DMS 273 (cell line): ENCODE measurements at regions not wholly inside any gene's neighbourhood (a gene's known extent, or its start where the extent isn't known, plus 50 kb on each side); places are given as distances from the start of the nearest gene placed in this dataset.

Experiments used
- DNase-seq: peaks from one replicate; lab custom pipeline; 2025; ENCODE audit not compliant: unreplicated experiment; lab: John Stamatoyannopoulos, UW

- peak; percentile 65 for DNase-seq
These were observed 120.5 kb upstream of the NCOR2 start for GRCh38 chr12:124687917-124688316.

GRCh38 chr12:124687174-124687902 lies 119.9 kb upstream of the NCOR2 start:
- DNase-seq, result no peak

DNA sequence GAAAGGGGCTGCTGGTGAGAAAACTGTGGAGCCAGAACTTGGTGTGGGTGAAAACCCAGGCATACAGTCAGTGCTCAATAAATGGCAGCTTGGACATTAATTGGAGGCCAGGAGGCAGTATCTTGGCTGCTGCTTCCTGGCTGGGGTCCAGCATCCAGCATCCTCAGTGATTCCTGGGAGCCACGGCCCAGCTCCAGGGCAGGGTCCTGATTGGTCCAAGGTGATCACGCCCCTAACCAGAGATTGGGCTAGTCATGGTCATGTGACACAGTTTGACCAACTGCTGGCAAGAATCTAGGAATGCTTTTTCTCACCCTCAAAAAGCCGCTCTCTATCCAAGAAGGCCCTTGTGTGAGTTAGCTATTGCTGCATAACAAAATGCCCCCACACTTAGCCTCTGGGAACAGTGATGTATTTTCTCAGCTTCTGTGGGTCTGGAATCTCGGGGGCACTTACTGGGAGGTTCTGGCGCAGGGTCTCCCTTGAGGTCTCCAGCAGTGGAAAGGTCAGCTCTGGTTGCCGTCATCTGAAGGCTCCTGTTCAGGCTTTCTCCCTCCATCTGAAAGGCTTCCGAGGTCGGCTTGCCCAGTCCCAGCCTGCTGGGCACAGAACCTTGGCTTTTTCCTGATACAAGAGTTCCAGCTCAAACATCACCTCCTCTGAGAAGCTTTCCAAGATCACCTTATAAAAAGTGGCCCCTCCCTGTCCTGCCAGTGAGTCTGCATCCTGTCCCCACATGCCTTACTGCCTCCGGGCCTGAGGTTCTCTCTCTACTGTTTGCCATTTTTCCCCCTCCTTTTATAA lies 119.2 kb upstream of the NCOR2 start:
- peak; percentile 33 for DNase-seq

GRCh38 chr12:124685689-124686369 lies 118.4 kb upstream of the NCOR2 start:
- DNase-seq, result peak; percentile 64

DNA sequence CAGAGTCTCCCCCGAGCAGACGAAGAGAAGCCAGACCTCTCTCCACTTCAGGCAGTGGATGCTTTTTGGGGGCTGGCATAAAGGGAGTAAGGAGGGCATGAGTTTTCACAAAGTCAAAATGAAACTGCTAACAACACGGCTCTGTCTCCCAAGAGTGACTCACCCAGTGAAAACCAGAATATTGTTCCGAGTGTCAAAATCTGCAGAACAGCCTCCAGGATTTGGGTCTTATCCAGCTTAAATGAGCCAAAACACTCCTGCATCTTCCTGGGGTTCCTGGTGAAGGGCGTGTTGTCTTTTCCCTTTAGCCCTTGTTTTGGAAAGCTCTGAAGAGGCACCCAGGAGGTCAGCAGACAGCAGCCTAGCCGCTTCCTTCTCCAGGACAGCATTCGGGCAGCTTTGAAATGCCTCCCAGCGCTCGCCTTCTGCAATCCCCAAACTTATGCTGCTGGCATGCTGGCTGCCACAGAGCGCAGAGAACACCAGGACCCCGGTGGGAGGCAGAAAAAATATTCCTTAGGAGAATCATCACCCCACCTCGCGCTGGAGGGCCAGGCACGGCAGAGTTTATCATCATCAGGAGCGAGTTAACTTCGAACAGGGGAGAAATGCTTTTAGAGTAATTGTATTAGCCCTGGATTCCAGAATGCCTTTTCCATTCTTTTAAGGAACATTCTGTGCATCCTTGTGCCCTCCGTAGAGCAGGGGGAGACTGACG lies 117.7 kb upstream of the NCOR2 start:
- DNase-seq, result peak; percentile 64

DNA sequence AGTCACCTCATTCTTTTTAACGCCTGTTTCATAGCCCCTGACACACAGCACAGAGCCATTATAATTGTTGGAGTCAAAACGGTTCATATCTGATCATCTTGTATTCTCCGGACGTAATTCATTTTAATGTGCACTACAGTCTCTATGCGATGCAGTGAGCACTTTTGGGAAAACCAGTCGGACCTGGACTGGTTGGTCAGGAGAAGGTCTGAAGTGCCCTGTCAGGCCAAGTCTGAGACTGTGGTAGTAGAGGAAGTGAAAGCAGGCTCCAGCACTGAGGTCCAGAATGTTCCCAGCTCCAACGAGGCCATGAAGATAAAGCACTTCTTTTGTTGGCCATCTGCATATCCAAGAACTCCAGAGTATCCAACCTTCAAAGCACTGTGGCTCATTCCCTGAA lies 117.1 kb upstream of the NCOR2 start:
- no peak for DNase-seq

DNA sequence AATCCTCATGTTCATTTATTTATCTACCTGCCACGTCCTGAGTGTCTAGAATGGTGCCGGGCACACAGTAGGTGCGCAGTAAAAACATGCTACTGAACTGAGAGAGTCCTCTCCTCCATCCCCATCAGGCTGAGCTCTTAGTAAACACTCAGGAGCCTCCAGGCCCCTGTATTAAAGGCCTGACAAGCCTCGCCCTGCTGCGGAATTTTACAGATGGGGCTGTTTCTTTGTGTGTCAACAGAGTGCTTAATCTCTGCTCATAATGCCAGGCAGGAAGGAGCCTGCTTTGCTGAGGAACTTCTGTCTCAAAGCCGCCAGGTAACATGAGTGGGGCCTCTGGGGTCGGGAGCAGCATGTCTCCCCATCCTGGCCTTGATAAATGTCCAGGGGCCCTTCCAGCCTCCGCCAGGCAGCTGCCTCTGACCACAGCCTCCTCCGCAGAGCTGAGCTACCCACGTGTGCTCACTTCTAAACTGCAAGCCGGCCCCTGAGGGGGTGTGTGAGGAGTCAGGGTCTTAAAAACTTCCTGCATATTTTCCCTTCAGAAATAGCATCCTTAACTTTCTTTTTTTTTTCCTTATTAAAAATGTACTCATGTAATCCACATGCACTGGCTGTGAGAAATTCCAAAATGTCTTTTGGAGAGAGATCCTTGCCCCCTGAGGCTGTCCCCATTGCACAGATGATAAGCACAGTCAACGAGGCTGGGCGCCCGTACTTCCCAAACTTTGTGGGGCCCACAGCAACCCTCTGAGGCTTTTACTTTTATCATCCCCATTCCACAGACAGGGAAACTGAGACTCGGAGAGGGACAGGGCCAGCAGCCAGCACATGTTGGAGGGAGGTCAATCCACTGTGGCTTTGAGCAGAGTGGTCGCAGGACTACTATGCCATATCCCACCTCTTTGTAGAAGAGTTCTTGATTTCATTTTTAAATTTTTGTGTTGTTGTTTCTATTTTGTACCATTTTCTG lies 116.0 kb upstream of the NCOR2 start:
- peak; percentile 39 for DNase-seq

DNA sequence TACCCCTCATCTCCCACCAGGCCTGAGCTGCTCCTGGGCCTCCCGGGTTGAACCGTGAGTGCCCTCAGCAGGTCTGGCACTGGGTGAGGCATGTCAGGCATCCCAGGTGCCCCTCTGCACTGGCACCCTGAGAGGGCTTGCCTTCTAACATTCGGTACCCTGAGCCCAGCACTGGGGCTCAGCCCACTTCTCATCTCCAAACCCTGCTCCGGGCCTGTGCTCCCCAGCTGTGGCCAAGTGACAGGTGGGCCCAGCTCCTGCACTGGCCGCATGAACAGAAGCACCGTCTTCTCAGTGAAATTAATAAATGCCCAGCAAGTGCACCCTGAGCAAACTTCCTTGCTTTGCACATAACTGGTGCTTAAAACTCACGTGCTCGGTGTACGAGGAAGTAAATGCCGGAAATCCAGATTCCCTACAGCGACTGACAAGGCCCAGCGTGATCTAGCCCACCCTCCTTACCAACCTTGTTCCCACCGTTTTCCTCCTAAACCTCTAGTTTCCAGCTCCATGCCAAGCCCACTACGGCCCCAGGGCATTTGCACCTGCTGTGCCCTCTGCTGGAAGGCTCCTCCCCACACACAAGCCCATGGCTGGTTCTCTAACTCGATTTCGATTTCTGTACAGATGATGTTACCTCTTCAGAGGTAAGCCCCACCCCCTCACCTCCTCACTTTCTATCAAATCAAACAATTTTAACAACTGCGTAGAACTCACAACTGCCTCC lies 115.2 kb upstream of the NCOR2 start:
- no peak for DNase-seq

DNA sequence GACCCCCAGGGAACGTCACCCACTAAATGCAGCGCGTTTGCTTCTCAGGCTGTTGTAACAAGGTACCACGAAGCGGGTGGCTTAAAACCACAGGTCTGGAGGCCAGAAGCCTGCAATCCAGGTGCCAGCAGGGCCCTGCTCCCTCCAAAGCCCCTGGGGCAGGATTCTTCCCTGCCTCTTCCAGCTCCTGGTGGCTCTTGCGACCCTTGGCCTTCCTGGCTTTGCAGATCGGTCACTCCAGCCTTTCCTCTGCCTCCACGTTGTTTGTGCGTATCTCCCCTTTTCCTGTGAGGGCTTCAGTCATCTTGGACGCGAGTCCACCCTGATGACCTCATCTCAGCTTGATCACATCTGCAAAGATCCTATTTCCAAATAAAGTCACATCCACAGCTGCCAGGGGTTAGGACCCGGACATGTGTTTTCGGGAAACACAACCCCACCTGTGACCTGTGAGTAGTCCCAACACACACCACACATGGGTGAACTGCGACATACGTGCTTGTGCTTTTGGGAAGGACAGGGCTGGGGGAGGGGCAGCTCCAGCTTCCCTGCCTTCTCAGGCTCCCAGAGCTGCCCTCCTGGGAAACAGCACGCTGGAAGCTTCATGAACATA lies 114.5 kb upstream of the NCOR2 start:
- DNase-seq, result peak; percentile 67

DNA sequence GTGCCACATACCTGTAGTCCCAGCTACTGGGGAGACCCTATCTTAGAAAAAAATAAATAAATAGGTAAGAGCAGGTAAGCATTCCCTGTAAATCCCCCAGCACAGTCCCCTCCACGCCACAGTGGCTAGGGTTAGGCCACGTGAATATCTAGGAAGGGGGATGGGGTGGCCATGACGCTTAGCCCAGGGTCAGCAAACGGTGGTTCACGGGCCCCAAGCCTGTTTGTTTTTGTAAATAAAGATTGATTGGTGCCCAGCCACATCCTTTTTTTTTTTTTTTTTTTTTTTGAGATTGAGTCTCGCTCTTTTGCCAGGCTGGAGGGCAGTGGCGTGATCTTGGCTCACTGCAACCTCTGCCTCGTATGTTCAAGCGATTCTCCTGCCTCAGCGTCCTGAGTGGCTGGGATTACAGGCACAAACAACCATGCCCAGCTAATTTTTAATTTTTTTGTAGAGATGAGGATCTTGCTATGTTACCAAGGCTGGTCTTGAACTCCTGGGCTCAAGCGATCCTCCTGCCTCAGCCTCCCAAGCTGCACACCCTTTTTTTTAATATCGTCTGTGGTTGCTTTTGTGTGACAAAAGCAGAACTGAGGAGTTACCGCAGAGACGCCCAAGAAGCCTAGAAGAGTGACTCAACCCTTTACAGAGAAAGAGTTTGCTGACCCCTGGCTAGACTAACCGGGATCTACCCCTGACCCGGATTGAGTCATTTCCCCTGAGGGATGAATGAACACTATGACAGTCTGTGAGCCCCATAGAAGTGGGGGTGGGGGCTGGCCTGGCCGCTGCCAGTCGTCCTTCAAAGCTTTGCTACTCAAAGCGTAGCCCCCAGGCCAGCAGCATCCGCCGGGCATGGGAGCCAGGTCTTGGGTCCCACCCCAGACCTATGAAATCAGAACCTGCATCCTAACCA lies 113.7 kb upstream of the NCOR2 start:
- DNase-seq, result peak; percentile 46

- no peak for DNase-seq
These were observed 112.3 kb upstream of the NCOR2 start for GRCh38 chr12:124679533-124680371.

DNA sequence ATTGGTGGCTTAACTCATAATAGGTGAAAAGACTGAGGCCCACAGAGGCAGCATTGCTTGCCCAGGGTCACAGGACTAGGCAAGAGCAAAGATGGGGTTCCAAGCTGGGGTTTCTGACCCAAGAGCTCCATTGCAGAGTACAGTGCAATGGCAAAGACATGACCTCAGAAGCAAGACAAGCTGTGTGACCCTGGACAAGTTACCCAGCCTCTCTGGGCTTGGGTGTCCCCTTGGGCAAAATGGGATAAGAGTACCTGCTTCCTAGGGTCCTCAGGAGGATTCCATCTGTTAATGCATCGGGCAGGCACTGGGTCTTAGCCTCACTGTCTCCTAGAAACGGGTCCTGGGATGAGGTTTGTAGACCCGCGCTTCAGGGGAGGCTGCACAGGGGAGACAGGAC lies 111.6 kb upstream of the NCOR2 start:
- no peak for DNase-seq

DNA sequence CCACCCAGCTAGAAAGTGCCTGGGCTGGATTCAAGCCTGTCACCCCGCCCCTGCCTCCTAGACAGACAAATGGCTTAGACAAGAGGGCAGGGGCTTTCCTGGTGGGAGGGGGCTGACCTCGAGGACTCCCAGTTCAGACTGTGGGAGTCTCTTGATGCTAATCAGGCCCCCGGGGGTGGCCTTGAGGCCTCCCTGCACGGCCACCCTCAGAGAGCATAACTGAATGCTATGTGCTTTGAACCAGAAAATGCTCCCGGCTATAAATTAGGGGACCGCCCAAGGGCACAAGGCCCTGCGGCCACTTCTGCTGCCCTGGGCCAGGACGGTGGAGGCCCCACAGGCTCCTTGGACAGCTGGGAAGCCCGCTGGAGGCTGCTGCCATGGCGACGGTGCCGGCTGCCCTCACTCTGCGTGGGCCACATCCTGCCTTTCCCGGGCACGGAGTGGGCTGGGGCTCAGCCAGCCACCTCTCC lies 111.0 kb upstream of the NCOR2 start:
- peak; percentile 53 for DNase-seq

DNA sequence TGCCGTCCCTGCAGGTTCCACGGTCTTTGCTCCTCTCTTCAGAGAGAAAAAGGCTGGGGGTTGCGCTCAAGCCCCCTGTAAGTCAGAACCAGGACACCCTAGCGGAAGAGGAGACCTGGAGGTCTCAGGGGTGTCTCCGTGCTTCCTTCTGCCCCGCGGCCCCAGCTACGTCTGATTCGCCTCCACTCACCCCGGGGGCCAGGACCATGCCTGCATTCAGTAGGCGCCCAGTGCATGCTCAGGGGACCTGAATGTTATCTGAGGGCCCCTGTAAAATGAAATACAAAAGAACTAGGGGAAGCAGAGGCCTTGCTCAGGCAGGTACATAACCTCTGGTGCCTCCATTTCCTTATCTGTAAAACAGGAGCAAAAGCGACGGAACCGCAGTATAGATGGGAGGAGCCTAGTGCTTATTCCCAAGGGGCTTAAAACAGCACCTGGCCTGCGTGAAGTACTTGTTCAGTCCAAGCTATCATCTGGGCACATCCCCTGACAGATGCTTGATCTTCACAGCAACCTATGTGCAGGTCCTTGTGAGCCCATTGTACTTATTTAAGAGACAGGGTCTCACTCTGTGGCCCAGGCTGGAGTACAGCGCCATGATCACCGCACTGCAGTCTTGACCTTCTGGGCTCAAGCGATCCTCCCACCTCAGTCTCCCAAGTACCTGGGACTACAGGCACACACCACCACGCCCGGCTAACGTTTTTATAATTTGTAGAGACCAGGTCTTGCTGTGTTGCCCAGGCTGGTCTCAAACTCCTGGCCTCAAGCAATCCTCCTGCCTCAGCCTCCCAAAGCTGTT lies 110.3 kb upstream of the NCOR2 start:
- peak; percentile 45 for DNase-seq

DNA sequence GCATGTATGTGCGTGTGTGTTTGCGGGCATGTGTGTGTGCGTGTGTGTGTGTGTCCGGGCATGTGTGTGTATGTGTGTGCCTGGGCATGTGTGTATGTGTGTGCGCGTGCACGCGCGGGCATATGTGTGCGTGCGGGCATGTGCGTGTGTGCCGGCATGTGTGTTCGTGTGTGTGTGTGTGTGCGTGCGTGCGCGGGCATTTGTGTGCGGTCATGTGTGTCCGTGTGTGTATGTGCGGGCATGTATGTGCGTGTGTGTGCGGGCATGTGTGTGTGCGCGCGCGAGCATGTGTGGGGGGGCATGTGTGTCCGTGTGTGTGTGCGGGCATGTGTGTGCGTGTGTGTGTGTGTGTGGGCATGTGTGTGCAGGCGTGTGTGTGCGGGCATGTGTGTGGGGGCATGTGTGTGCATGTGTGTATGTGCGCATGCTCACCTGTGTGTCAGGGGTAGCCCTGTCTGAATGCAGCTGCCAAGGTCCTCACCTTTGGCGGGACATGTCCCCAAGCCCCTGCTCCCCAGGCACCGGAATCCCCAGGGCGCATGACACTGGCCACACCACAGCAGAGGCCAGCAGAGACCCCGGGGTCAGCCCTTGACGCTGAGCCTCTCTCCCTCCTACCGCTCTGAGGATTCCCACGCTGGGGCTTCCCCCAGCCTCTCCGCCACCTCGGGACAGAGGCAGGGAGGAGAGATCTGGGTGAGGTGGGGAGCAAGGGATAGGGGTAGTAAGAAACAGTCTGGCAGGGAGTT lies 109.5 kb upstream of the NCOR2 start:
- no peak for DNase-seq
